LNCAP (cell line): ENCODE measurements at regions not wholly inside any gene's neighbourhood (a gene's known extent, or its start where the extent isn't known, plus 50 kb on each side); places are given as distances from the start of the nearest gene placed in this dataset.

ENCODE experiments used
- TF ChIP-seq, protein P1 (sequence below): fragments of 450-650 bp; IDR thresholded peaks from 2 replicates; pipeline ENCODE4 v1.5.1; 2017; ENCODE audit warnings: mild to moderate bottlenecking

DNA sequence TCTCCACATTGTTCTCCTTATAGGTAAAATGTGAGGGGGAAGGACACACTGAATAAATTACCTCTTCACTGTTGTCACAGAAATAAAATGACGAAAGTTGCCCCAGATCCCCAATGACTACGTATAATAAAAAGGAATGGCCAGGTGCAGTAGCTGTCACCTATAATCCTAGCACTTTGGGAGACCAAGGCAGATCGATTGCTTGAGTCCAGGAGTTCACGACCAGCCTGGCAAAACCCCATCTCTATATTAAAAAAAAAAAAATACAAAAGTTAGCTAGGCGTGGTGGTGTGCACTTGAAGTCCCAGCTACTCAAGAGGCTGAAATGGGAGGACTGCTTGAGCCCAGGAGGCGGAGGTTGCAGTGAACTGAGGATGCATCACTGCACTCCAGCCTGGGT lies 82.2 kb upstream of the APC start:
- TF ChIP-seq, protein P1, sequence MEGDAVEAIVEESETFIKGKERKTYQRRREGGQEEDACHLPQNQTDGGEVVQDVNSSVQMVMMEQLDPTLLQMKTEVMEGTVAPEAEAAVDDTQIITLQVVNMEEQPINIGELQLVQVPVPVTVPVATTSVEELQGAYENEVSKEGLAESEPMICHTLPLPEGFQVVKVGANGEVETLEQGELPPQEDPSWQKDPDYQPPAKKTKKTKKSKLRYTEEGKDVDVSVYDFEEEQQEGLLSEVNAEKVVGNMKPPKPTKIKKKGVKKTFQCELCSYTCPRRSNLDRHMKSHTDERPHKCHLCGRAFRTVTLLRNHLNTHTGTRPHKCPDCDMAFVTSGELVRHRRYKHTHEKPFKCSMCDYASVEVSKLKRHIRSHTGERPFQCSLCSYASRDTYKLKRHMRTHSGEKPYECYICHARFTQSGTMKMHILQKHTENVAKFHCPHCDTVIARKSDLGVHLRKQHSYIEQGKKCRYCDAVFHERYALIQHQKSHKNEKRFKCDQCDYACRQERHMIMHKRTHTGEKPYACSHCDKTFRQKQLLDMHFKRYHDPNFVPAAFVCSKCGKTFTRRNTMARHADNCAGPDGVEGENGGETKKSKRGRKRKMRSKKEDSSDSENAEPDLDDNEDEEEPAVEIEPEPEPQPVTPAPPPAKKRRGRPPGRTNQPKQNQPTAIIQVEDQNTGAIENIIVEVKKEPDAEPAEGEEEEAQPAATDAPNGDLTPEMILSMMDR, result no peak

DNA sequence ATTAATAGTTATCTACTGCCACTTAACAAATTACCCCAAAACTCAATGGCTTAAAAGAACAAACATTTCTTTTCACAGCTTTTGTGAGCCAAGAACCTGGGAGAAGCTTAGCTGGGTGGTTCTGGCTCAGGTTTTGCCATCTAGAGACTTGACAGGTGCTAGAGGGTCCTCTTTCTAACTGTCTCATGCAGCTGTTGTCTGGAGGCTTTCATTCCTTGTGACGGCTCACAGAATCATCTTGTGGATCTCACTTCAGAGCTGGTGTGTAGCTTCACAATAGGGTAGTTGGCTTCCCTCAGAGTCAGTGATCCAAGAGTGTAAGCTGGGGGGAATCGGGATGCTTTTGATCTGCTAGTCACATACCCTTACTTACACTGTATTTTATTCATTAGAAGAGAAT lies 81.2 kb upstream of the APC start:
- TF ChIP-seq, protein P1, result no peak

DNA sequence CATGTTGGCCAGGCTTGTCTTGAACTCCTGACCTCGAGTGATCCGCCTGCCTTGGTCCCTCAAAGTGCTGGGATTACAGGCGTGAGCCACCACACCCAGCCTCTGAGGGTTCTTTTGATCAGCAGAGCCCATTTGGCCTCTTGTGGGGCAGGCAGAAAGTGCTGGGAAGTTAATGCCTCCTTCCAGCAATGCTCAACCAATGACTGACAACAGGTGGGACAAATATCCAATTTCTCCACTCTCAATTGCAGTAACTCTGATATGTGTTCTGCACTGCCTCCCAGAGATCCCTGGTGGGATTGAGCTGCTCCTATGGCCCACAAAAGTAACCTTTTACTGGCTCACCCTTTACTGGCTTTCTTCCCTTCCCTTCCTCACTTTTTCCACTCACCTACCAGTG lies 79.9 kb upstream of the APC start:
- TF ChIP-seq, protein P1, result no peak

DNA sequence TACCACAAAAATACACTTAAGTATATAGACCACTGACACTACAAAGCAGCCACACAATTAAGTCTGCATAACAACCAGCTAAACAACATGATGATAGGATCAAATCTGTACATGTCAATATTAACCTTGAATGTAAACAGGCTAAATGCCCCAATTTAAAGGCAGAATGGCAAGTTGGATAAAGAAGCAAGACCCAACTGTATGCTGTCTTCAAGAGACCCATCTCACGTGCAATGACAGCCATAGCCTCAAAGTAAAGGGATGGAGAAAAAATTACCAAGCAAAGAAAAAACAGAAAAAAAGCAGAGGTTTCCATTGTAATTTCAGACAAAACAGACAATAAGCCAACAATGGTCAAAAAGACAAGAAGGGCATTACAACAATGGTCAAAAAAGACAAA lies 77.3 kb upstream of the APC start:
- TF ChIP-seq, protein P1, result no peak

DNA sequence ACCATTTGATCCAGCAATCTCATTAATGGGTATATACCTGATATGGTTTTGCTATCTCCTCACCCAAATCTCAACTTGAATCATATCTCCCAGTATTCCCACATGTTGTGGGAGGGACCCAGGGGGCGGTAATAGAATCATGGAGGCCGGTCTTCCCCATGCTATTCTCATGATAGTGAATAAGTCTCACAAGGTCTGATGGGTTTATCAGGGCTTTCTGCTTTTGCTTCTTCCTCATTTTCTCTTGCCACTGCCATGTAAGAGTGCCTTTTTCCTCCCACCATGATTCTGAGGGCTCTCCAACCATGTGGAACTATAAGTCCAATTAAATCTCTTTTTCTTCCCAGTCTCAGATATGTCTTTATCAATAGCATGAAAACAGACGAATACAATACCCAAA lies 74.5 kb upstream of the APC start:
- TF ChIP-seq, protein P1, result no peak

DNA sequence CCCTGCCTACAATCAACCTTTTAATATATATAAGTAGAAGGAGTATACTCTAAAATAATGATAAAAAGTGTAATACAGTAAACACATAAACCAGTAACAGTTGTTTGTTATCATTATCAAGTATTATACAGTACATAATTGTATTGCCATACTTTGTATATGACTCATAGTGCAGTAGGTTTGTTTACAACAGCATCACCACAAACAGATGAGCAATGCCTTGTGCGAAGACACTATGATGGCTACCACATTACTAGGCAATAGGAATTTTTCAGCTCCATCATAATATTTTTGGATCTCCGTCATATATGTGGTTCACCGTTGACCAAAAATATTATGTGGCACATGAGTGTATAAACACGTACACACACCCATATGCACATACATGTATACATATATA lies 69.7 kb upstream of the APC start:
- TF ChIP-seq, protein P1, result no peak

DNA sequence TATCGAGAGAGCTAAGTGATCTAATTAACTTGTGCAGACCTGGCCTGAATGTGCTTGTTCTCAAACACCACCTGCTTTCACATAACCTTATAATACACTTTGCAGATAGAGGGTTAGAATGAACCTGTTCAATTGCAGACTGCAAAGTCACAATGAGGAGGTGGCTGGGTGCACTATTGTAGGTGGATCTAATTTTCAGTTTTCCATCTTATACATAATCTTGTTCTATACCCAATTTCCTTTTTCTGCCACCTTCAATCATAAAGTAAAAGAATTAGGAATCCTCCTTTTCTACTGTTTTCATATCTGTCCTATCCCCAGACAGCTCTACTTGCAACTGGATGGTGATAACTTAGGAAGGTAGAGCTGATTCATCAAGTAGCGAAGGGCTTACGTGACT lies 68.8 kb upstream of the APC start:
- TF ChIP-seq, protein P1, result no peak

DNA sequence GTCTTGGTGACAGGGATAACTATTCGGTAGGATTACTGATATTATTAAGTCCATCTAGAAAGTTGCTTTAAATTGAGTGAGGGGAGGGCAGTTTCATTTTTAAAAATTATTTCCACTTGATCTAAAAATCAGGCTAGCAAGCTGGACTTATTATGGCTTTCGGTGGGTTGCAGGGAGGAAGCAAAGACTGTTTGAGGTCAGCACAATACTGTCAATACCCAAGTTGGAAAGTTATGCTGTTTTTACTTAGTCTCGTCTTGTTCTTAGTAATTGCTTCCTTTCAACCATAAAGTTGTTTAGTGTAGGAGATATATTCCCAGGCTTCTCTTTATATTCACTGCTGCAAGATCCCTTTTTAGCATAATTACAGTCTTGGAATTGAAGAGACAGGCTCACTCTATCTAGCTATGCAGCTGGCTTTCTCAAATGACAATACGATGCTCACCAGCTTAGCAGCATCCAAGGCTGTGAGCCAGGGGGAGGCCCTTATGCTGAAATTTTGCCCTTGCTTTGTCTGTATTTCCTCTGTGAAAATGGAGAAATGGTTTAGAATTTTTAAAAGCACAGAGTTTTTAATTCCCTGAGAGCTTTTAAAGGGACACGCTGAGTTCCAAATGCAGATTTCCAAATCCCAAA lies 68.2 kb upstream of the APC start:
- TF ChIP-seq, protein P1, result no peak
